ENCODE measurements at regions not wholly inside any gene's neighbourhood (a gene's known extent, or its start where the extent isn't known, plus 50 kb on each side); places are given as distances from the start of the nearest gene placed in this dataset.

- TF ChIP-seq POLR2AphosphoS5 (IDR thresholded peaks at IDR 0.05; ENCODE audit: borderline replicate concordance, low read depth, low read length) (no peak), EZH2 (IDR thresholded peaks at IDR 0.05) (no peak)
Measured at GRCh38 chr6:40898073-40898472, 140.9 kb downstream of the UNC5CL start.

All from SK-N-MC (cell line).